ENCODE measurements at regions not wholly inside any gene's neighbourhood (a gene's known extent, or its start where the extent isn't known, plus 50 kb on each side); places are given as distances from the start of the nearest gene placed in this dataset.

GRCh38 chr2:198339116-198339515, 534.7 kb downstream of the PLCL1 start:
- Histone ChIP-seq H3K9me3 (replicated peaks in 1 of 3) (no peaks in the 10 kb centered on the region), H3K27me3 (no peaks in the 10 kb centered on the region), H3K4me3 (no peak overlapping the region), H3K4me1 (replicated peaks in 1 of 2) (no peaks in the 10 kb centered on the region), H3K27ac (no peak overlapping the region), H3K36me3 (replicated peaks in 1 of 2) (no peaks in the 10 kb centered on the region)
- TF ChIP-seq CTCF (IDR thresholded peaks at IDR 0.05) (no peak), POLR2A (IDR thresholded peaks at IDR 0.05) (no peak)
- DNase-seq = no peak
- intact Hi-C loops (cut with DNase I) = no loop called here
- 87 to 95% (median 90%) methylated on average over 5 of the region's 5 CpGs for WGBS, 4 donors

- TF ChIP-seq CTCF (IDR thresholded peaks at IDR 0.05) = no peak
- TF ChIP-seq POLR2A (IDR thresholded peaks at IDR 0.05) = no peak
- H3K27me3 ChIP-seq = no peaks in the 10 kb centered on the region
- no peak for DNase-seq
- H3K27ac ChIP-seq = no peak overlapping the region
- intact Hi-C loops (cut with DNase I) = no loop called here
- H3K4me3 ChIP-seq = no peak overlapping the region
- no peaks in the 10 kb centered on the region for H3K4me1 ChIP-seq (replicated peaks in 1 of 2)
- no peaks in the 10 kb centered on the region for H3K9me3 ChIP-seq (replicated peaks in 1 of 3)
- 70 to 79% (median 74%) methylated on average over 3 of the region's 3 CpGs for WGBS, 4 donors
- no peaks in the 10 kb centered on the region for H3K36me3 ChIP-seq (replicated peaks in 1 of 2)
Measured at GRCh38 chr2:198337368-198337767, 533.0 kb downstream of the PLCL1 start.

DNA sequence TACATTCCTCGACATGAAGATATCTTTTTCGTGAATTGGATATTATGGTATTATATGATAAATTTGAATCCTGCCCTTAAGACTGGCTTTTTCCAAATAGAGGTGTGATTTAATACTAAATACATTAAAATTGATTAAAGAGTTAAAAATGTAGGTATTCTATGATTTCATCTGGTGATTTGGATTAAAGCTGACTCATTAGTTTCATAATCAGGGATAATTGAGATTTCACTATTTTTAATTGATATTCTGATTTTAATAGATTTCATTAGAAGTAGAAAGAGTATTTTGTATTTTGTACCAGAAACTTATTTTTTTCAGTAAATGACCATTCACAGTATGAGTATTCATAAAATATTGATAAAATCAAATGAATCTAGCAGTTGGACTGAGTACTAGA, 524.1 kb downstream of the PLCL1 start:
- no peak for DNase-seq
- 82 to 93% (median 83%) methylated on average over 2 of the region's 2 CpGs for WGBS, 4 donors
- H3K27me3 ChIP-seq = peaks cover 3% of the 10 kb centered on the region
- no peak overlapping the region for H3K27ac ChIP-seq
- no peaks in the 10 kb centered on the region for H3K36me3 ChIP-seq (replicated peaks in 1 of 2)
- TF ChIP-seq POLR2A (IDR thresholded peaks at IDR 0.05) = no peak
- no peak overlapping the region for H3K4me3 ChIP-seq
- H3K4me1 ChIP-seq (replicated peaks in 1 of 2) = no peaks in the 10 kb centered on the region
- intact Hi-C loops (cut with DNase I) = no loop called here
- no peaks in the 10 kb centered on the region for H3K9me3 ChIP-seq (replicated peaks in 1 of 3)

DNA sequence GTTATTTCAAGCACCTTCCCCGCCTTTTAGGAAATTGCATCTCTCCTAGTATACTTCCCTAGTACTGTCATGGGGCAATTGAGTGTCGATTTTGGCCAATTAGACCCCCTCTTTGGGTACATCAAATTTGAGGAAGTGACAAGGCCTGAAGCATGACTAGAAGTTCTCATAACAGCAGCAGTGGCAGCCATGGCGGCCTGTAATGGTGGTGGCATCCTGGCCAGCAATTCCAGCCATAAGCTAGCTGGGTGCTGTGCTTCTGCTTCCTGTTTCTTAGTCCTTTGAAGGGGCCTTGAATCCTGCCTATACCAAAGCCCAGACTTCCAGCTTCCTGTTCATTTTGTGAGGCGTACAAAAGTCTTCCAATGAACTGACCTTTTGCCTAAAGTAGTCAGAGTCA, 523.1 kb downstream of the PLCL1 start:
- Histone ChIP-seq H3K36me3 (replicated peaks in 1 of 2) (no peaks in the 10 kb centered on the region), H3K4me3 (no peak overlapping the region)
- TF ChIP-seq CTCF (IDR thresholded peaks at IDR 0.05) (no peak), POLR2A (IDR thresholded peaks at IDR 0.05) (no peak)

DNA sequence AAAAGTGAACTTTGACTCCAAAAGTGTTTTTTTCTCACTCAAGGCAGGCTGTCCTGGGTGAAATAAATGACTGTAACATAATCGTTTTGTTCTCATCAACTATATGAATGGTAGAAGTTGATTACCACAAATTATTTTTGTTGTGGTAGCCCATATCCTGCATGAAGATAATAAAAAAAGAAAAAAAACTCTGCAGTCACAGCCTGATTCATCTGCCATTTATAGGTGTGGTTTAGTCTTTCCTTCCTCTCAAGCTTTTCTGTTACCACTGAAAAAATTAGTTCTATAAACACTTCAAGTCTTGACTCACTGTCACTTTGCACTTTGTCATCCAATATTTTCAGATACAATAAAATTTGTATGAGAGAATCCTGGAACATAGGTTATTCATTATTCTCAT, 522.0 kb downstream of the PLCL1 start:
- 33 to 44% (median 33%) methylated on average over 1 of the region's 1 CpG for WGBS, 4 donors
- no peak for DNase-seq
- no peaks in the 10 kb centered on the region for H3K9me3 ChIP-seq (replicated peaks in 1 of 3)
- no peak overlapping the region for H3K27ac ChIP-seq
- intact Hi-C loops (cut with DNase I) = no loop called here
- H3K27me3 ChIP-seq = peaks cover 9% of the 10 kb centered on the region
- no peak for TF ChIP-seq CTCF (IDR thresholded peaks at IDR 0.05)
- no peak for TF ChIP-seq POLR2A (IDR thresholded peaks at IDR 0.05)
- H3K4me3 ChIP-seq = no peak overlapping the region
- no peaks in the 10 kb centered on the region for H3K4me1 ChIP-seq (replicated peaks in 1 of 2)
- no peaks in the 10 kb centered on the region for H3K36me3 ChIP-seq (replicated peaks in 1 of 2)

More for the DNA sequence above, 523.1 kb downstream of the PLCL1 start:
- DNase-seq = no peak
- WGBS, 4 donors = 84 to 85% (median 85%) methylated on average over 4 of the region's 4 CpGs
- no peaks in the 10 kb centered on the region for H3K9me3 ChIP-seq (replicated peaks in 1 of 3)
- no peaks in the 10 kb centered on the region for H3K4me1 ChIP-seq (replicated peaks in 1 of 2)
- H3K27ac ChIP-seq = no peak overlapping the region
- H3K27me3 ChIP-seq = peaks cover 3% of the 10 kb centered on the region
- intact Hi-C loops (cut with DNase I) = no loop called here
